HG03354 (cell line): ENCODE measurements at regions not wholly inside any gene's neighbourhood (a gene's known extent, or its start where the extent isn't known, plus 50 kb on each side); places are given as distances from the start of the nearest gene placed in this dataset.

Source experiments
- ATAC-seq: cut with Tn5 transposase; IDR thresholded peaks from one replicate; pipeline ENCODE4 v1.9.1; 2021; ENCODE audit warnings: mild to moderate bottlenecking; ENCODE audit not compliant: unreplicated experiment, poor library complexity, severe bottlenecking

GRCh38 chr16:86632206-86632605, 53.9 kb downstream of the FOXL1 start:
- ATAC-seq = no peak

GRCh38 chr16:86632944-86633343, 54.6 kb downstream of the FOXL1 start:
- ATAC-seq = no peak

DNA sequence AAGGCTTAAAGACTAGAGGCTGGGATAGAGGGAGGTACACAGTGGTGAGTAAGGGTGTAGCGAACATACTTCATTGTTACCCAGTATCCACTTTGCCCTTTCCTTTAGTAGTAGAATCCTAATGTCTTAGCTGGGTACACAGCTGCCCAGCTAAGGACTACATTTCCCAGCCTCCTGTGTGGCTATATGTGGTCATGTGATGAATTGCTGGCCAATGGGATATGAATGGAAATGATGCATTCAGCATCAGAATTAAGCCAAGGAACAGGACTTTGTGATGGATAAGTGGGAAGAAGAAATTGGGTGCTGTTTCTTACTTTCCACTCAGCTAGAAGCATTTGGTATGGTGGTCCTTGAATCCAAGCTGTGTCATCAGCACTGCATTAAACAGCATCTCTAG, 55.9 kb downstream of the FOXL1 start:
- ATAC-seq = no peak

DNA sequence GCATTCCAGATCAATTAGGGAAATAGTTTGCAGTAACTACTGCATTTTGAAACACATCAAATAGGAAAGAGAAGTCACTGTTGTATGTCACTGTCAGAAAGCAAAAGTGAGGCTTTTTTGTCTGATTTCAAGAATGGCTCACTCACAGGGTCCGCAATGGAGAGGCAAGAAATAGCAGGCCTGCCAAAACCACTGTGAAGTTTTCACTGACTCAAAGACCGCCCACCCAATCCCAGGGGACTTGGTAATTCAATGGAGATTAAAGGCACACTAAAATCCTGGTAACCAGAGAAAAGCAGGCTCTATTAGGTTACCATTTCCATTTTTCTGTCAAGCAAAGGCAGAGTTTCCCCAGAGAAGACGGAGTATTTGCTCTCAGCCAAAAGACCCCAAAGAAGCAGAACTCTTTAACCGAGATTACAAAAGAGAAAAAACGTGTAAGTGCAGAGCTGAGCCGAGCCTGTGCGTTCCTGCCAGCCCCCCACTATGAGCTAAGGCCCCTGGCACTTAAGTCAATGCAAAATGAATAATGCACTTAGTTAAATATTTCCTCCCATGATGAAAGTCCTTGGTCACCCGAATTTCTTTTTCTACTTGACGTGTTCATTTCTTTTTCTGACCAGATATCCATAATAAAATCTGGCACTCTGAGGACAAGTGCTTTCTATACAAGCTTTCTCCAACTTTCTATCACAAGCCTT, 57.0 kb downstream of the FOXL1 start:
- no peak for ATAC-seq

DNA sequence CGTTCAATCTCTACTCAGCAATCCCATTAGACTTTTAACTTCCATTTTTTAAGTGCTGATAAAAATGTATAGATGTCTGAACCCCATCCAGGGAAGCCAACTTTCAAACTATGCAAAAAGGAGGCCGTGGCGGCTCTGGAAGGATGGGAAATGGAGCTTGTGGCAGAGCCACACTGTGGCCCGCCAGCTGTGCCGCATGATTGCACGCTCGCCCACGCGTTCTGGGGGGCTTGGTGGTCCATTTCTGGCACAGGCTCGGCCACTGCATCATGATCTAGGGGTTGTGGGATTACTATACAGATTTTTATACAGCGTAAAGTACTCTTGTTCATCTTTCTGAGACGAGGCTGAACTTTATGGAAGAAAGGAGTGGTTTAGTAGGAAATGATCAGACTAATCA, 57.6 kb downstream of the FOXL1 start:
- no peak for ATAC-seq

- no peak for ATAC-seq
These were observed 59.4 kb downstream of the FOXL1 start for GRCh38 chr16:86637744-86638143.

GRCh38 chr16:86638642-86639041, 60.3 kb downstream of the FOXL1 start:
- no peak for ATAC-seq

- no peak for ATAC-seq
These were observed 61.0 kb downstream of the FOXL1 start for GRCh38 chr16:86639354-86639753.

- no peak for ATAC-seq
These were observed 62.0 kb downstream of the FOXL1 start for GRCh38 chr16:86640265-86640843.

DNA sequence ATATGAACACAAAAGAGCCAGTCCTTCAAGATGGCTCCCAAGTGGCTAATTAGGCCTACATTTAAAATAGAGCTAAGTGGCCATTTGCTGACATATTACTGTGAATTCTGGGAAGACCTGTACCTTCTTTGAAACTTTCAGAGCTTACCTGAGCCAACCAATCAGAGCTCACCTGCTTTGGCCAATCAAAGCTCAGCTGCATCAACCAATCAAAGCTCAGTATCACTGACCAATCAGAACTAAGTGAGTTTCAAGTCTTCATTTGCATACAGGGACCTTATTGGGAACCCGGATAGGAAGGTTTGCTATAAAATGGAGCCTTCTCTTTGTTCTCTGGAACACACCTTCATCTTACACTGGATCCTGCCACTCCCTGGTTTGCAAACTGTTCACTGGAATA, 63.7 kb downstream of the FOXL1 start:
- no peak for ATAC-seq

DNA sequence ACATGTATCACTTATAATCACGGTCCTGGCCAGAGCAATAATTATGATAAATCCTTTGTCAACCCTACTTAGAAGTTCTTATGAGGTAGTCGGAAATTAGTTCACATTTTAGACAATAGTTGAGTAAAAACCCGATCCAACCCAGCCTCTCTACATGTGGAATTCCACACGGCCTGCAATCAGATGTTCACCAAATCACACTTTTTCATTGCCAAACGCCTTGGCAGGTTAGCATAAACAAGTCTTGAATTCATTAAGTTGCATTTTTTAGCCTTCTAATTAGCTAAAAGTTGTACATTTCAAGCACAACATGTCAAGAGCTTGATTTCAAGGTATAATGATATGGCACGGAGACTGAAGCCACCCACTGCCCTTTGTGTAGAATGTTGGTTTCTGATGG, 65.3 kb downstream of the FOXL1 start:
- no peak for ATAC-seq

DNA sequence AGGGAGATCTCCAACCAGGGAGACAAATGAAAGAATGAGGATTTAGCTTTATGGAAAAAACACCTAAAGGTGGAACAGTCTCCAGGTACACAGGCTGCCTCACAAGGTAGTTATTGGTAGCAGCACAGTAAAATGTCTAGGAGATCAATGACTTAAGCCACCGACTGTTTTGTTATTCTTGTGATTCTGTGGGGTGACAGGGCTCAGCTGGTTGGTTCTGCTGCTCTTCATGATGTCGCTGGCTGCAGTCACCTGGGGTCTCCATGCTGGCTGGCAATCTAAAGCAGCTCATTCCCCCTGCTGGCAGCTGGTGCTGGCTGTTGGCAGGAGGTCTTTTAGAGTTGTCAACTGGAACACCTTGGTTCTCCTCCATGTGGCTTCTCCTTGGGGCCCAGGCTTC, 69.2 kb downstream of the FOXL1 start:
- no peak for ATAC-seq

- no peak for ATAC-seq
These were observed 71.5 kb downstream of the FOXL1 start for GRCh38 chr16:86649875-86650274.

DNA sequence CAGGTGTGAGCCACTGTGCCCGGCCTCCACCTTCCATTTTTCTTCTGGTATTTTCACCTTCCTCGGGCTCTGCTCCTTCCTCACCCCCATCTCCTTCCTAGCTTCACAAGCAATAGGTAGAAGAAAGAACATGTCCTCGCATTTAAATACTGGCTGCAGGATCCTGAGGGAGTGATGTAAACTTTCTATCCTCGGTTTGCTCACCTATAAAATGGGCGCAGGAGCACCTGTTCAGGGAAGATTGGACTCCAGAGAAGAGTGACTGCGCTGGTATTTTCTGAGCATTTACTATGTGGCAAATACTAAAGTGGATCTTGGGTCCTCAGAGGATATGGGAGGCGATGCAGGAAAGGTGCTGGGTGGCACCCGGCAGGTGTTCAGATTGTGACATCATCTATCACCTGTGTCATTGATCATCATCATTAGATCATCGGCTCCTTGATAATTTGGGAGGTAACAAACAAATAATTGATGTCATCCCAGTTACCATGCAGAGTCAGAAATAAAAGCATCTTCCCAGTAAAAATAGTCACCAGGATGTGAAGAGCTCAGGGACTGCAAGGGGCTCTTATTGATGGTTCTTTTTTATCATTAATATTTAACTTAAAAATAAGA, 72.8 kb downstream of the FOXL1 start:
- ATAC-seq = no peak

GRCh38 chr16:86651823-86652222, 73.5 kb downstream of the FOXL1 start:
- ATAC-seq = no peak

DNA sequence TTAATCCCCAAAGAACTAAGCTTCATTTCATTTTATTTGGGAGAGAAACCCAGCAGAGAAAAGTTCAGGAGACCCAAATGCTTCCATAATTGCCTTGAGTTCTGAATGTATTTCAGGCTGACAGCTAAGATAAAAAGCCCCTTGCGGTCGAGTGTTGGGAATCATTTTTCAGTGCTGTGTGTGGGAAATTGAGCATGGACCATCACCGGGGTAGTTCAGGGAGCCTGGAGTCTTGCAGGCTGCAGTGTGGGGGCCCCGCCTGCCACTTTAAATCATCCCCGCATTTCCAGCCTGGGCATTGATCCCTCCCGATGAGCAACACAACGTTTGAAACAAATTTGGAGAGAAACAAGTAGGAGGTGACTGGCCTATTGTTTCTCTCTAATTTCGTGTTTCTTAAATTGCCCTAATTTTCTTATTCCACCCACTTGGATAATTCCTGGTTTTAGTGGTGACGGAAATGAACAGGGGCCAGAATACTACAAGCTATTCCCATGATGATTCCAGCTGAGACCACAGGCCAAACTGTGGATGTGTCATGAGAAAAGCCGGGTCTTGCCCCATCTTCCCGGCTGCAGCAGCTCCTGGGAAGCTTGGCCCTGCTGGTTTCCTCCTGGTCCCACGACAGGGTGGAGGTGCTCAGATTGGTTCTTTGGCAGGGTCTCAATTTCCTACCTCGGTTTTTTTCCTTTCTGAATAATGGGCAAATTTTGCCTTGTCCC, 75.1 kb downstream of the FOXL1 start:
- no peak for ATAC-seq

- no peak for ATAC-seq
These were observed 79.6 kb downstream of the FOXL1 start for GRCh38 chr16:86657972-86658371.

- no peak for ATAC-seq
These were observed 82.3 kb downstream of the FOXL1 start for GRCh38 chr16:86660623-86661022.

DNA sequence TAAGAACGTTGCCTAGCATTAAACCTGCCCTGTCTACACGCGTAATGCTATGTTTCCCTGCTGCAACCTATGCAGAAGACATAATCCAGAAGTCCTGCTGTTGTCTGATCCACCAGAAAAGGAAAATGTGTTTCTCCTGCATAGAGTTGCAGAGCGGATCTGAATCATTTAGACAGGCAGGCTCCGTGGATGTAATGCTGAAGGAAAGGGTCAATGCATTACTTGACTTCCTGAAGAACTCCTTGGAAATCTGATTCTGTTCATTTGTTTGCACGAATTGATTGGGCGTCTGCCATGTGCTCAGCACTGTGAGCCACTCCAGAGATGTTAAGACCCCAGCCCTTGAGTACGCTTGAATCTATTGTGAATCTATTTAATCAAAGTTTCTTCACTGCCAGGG, 83.4 kb downstream of the FOXL1 start:
- ATAC-seq = no peak

GRCh38 chr16:86662195-86662594, 83.8 kb downstream of the FOXL1 start:
- ATAC-seq = no peak

GRCh38 chr16:86662740-86663139, 84.4 kb downstream of the FOXL1 start:
- no peak for ATAC-seq
